Activated CD4-positive, alpha-beta T cell treated with anti-CD3 and anti-CD28 coated beads, Interleukin-2, Interleukin-4, amounts not matched to agents 100 ng/mL and 50 ng/mL, durations not matched to agents 16 hours and 8 hours (primary cell): ENCODE measurements at regions not wholly inside any gene's neighbourhood (a gene's known extent, or its start where the extent isn't known, plus 50 kb on each side); places are given as distances from the start of the nearest gene placed in this dataset.
"Not testable (repeated sequence)": the region's sequence is repeated elsewhere in the genome, so short reads cannot be mapped to it uniquely, and the experiment has no call there.

Experiments used
- DNase-seq: peaks from one replicate; pipeline ENCODE4 v3.0.0-alpha.2; 2020; ENCODE audit warnings: low spot score

DNA sequence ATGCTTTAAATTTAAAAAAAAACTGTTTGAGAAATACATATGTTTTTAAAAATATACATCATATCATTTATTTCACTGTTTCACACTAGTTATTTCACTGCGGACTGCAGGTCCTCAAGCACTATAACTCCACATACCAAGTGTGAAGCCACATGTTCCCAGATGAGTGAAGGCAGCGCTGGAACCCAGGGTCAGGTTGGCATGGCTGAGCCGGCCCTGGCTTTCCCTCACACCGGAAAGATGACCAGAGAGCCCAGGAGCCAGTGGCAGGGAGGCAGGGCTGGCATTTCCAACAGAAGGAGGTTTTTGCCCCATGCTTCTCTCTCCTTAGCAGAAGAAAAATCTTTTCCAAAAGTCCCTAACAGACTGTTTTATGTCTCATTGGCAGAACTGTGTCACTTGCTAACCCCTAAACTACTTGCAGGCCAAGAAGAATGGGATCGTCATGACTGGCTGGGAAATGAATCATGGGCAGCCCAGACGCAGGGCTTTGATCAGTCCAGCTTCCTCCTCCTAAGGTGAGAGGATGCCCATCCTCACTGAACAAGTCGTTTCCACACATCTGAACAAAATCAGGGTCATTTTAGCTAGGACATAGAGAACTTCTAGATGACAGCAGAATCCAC, 287.6 kb upstream of the HNRNPA3 start:
- DNase-seq: no peak

DNA sequence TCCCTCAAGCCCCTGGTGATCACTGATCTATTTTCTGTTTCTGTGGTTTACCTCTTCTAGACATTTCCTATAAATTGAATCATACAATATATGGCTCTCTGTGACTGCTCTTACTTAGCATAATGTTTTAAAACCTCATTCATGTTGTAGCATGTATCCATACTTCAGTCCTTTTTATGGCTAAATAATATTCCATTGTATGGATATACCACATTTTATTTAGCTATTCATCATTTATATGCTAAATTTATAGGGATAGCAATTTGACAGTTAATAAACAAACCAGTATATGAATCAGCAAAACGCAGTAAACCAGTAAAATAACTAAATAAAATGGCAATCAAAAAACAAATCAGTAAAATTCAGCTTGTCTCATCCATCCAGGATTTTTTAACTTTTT, 286.1 kb upstream of the HNRNPA3 start:
- no peak for DNase-seq

DNA sequence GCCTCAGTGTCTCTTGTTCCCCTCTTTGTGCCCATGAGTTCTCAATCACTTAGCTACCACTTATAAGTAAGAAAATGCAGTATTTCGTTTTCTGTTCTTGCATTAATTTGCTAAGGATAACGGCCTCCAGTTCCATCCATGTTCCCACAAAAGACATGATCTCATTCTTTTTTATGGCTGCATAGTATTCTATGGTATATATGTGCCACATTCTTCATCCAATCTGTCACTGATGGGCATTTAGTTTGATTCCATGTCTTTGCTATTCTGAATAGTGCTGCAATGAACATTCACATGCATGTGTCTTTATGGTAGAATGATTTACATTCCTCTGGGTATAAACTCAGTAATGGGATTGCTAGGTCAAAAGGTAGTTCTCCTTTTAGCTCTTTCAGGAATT, 283.2 kb upstream of the HNRNPA3 start:
- DNase-seq: not testable (repeated sequence)

- DNase-seq: peak; percentile 89
Observed at GRCh38 chr2:176931588-176932563, 280.7 kb upstream of the HNRNPA3 start.

- DNase-seq: no peak
Observed at GRCh38 chr2:176934131-176934530, 278.5 kb upstream of the HNRNPA3 start.

GRCh38 chr2:176934869-176935415, 277.7 kb upstream of the HNRNPA3 start:
- DNase-seq: no peak

GRCh38 chr2:176935543-176936102, 277.0 kb upstream of the HNRNPA3 start:
- no peak for DNase-seq

- DNase-seq: no peak
Observed at GRCh38 chr2:176936410-176936809, 276.2 kb upstream of the HNRNPA3 start.

GRCh38 chr2:176944998-176945397, 267.6 kb upstream of the HNRNPA3 start:
- DNase-seq: no peak

DNA sequence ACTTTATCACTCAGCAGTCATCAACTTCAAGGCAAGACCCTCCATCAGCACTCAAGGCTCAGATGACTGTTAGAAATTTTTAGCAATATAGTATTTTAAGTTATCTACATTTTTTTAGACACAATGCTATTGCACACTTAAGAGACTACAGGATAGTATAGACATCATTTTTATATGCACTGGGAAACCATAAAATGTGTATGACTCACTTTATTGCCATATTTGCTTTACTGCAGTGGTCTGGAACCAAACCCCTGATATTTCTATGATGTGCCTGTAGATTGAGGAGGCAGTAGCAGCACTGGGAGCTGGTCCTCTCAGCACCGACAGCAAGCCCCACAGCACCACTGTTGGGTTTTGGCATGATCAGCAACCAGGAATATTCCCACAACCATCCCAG, 264.8 kb upstream of the HNRNPA3 start:
- DNase-seq: no peak

- not testable (repeated sequence) for DNase-seq
Observed at GRCh38 chr2:176951218-176951617, 261.4 kb upstream of the HNRNPA3 start.

GRCh38 chr2:176956791-176957190, 255.8 kb upstream of the HNRNPA3 start:
- no peak for DNase-seq

GRCh38 chr2:176959614-176960013, 253.0 kb upstream of the HNRNPA3 start:
- no peak for DNase-seq

DNA sequence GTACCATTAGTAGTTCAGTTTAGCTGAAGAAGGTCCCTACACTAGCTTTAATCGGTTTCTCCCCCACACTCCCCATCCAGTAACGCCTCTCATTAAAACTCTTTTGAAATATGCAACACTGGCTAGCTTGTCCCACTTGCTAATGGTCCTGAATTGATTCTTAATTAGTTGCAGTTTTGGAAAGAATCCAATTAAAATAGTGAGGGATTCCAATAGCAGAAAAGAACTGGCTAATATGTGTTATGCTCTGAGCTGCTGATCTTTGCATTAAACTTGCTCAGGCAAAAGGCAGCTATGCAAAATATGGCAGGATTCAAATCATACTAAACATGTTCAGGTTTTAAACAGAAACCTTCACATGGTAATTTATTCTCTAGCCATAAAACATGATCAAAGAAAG, 252.5 kb upstream of the HNRNPA3 start:
- DNase-seq: no peak

GRCh38 chr2:176960736-176961520, 251.7 kb upstream of the HNRNPA3 start:
- DNase-seq: no peak

DNA sequence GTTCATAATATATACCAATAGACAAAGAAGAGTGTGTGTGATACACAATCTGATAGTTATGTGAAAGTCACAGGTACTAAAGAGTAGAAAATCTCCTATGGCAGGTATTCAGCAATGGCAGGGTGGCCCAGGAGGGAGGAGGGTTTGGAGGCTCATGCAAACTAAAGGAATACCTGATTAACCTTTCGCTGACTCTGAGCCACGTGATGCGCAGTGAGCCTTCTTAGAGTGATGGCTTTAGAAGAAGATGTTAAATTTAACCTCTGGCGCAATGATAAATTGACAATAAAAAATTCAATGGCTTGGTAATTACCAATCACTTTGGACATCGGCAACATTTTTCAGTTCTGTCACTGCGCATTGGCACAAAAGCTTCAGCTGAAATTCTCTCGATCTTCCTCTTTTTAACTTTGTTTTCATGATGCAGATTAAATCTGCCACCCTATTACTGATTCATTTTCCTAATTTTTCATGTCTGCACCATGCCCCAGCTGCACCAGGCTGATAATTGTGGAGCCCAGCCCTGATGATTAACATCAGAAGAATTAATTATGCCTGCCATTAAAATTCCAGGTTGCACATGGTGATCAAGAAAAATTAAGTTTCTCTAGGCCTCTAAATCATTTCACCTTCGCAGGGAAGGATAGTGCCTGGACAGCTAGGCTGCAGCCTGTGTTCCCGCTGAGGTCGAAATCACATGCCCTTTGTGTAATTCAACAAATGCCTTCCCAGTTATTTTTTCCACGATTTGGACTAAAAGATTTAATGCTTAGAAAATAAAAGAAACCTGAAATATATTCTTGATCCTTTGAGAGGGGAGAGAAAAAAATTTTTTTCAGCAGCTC, 250.6 kb upstream of the HNRNPA3 start:
- DNase-seq: no peak

DNA sequence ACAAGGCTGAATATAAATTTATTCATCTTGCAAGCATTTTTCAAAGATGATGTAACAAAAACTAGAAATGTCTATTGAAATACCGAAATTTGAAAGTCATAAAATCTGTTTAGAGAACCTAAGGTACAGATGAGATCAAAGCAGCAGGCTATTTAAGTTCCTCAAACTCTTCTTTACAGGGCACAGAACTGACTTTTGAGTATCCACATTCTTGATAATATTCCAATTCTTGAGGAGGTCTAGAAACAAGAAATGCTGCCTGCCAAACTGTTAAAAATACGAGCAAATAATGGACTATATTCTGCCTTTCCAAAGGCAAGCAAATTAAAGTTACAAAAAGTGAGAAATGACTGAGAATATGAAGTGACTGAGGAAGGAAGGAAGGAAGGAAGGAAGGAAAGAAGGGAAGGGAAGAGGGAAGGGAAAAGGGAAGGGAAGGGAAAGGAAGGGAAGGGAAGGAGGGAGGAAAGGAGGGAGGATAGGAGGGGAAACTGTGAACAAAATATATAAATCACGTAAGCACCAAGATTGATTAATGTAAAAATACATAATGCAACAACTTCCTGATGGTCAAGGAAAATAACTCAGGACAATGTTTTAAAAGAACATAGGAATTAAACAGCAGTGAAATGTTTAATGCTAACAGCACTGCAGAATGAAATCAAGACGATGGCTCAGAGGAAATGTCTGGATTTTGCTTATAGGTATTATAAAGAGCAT, 248.9 kb upstream of the HNRNPA3 start:
- DNase-seq: no peak

GRCh38 chr2:176967911-176968450, 244.6 kb upstream of the HNRNPA3 start:
- DNase-seq: no peak

DNA sequence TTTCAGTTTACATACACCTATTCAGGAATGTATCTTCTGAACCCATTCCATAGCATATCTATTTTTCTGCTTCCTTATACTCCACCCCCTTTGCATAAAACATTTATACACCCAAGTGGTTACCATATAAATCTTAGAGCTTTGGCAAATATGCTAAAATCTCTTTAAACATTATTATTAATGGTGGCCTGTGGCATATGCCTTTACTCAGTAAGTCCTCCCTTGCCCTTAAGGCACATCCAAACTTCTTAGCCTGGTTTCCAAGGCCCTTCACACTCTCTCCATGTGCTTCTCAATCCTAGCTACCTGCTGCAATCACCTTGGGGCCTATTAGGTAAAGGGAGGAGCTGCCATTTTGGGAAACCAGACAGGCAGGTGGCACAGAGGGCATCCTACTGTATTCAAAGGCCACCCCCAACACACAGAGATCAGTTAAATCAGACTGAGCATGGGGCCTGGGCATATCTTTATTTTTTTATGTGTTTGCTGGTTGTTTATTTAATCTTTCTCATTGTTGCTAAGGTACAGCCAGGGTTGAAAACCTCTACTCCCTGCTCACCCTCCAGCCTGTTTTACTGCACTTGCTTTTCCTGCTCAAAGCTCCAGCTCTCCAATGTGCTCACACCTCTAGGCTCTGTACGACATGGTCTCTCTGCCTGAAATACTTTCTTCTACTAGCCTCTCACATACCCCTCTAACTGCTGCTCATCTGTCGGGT, 242.8 kb upstream of the HNRNPA3 start:
- DNase-seq: no peak
